GDM1 (cell line): ENCODE measurements at regions not wholly inside any gene's neighbourhood (a gene's known extent, or its start where the extent isn't known, plus 50 kb on each side); places are given as distances from the start of the nearest gene placed in this dataset.
A peak's percentile ranks its signal among the peaks of the same experiment; 100 is the strongest.
"Not testable (repeated sequence)": the region's sequence is repeated elsewhere in the genome, so short reads cannot be mapped to it uniquely, and the experiment has no call there.

Experiments used
- DNase-seq: peaks from one replicate; lab custom pipeline; 2025; lab: John Stamatoyannopoulos, UW

- DNase-seq, result not testable (repeated sequence)
Observed at GRCh38 chr3:30328935-30329334, 277.5 kb upstream of the TGFBR2 start.

DNA sequence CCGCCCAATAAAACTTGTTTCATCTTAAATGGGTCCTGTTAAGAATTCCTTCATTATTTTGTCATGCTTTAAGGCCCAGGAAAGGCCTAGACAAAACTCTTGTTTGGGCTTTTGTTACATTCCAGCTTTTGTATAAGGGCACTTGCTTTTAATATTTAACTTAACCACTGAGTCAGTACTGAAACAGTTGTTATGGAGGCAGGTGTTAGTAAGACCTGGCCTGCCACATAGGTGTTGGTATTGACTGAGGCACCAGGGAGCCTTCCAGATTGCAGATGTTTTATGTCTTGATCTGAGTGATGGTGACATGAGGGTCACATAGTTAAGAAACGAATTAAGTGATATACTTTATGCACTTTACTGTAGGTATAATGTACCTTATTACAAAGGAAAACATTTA is 274.9 kb upstream of the TGFBR2 start:
- DNase-seq, result no peak

GRCh38 chr3:30332196-30333021 is 274.0 kb upstream of the TGFBR2 start:
- no peak for DNase-seq

- no peak for DNase-seq
Observed at GRCh38 chr3:30333143-30333542, 273.3 kb upstream of the TGFBR2 start.

- DNase-seq, result no peak
Observed at GRCh38 chr3:30333903-30334302, 272.5 kb upstream of the TGFBR2 start.

DNA sequence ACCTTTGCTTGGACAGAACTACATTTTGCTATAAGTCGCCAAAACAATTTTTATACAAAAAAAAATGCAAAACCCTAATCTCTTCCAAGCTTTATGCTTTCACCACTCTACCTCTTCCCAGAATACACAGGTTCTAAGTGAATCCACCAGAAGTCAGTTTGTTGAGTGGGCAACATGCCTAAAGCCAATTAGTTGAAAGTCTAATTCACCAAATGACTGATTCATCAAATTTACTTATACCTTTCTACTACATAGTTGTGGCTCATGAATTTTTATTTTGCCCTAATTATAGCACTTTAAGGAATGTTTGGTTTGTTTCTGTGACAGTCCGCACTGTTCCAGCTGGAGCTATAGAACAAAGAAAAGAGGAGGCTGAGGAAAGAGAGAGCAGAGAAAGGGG is 265.9 kb upstream of the TGFBR2 start:
- no peak for DNase-seq

- no peak for DNase-seq
Observed at GRCh38 chr3:30341079-30341478, 265.3 kb upstream of the TGFBR2 start.

GRCh38 chr3:30341851-30342250 is 264.6 kb upstream of the TGFBR2 start:
- DNase-seq, result no peak

GRCh38 chr3:30342318-30343060 is 263.9 kb upstream of the TGFBR2 start:
- DNase-seq, result no peak

DNA sequence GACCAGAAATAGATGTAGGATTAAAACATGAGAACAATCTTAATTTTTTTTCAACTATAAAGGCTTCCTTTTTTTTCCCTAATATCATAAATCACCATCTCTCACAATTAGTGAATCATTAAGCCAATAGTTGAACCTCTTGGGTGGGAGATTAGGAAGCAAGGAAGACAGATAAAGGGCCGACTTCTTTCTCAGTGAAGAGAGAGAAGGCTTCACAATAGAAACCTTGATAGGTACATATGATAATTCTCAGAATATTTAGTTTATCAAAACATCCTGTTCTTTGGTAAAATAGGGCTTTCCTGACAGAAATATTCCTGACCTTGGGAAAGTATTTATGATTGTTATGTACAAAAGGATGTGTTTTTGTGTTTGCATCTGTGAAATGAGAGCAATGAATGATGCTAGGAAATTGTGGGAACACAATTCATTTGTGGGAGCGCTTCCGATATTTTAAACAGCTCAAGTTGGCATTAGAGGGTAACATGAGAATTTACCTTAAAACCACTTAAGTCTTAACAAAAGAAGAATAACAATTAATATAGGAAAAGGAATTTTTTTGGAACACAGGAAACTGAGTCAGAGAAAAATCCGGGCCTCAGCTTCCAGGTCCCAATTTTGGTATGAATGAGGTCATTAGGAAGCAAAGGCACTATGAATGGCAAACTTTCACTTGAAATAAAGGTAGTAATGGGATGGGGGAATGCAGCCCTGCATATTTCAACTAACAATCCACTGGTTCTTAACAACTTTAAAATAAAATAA is 263.2 kb upstream of the TGFBR2 start:
- no peak for DNase-seq

- DNase-seq, result no peak
Observed at GRCh38 chr3:30343861-30344260, 262.5 kb upstream of the TGFBR2 start.

DNA sequence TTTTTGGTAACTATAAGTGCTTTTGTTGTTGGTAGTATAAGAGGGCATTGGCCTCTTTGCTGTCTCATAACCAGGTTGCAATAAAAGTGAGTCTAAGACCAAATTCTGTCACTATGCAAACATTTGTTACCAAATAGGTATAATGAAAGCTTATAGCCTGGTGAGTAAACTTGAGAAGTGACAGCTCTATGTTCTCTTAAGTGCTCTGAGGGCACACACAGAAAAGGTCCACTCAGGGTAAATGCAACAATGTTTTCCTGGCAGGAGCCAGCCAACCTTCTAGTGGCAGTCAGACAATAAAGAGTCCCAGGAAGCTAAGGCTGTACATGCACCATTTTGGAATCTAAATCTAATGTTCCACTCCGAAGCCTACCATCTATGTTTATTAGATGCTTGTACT is 262.1 kb upstream of the TGFBR2 start:
- DNase-seq, result no peak

GRCh38 chr3:30346933-30347320 is 259.5 kb upstream of the TGFBR2 start:
- no peak for DNase-seq

GRCh38 chr3:30347679-30348216 is 258.7 kb upstream of the TGFBR2 start:
- DNase-seq, result peak; percentile 48

- DNase-seq, result no peak
Observed at GRCh38 chr3:30349507-30349906, 256.9 kb upstream of the TGFBR2 start.

GRCh38 chr3:30350011-30350410 is 256.4 kb upstream of the TGFBR2 start:
- no peak for DNase-seq

DNA sequence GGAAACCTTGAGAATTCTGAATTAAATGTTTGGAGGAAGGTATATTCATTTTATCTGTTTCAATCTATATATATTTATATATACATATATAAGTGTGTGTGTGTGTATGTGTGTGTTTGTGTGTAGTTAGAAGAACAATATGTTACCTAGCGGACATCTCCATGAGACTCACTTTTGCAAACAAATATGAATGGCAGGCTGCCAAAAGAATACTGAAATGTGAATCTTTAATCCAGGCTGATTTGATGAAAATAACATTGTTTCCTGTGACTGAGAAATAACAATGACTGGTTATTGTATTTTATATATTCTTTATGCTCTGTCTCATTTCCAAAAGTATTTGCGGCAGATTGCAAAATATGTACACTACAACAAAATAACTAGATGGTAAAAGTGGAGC is 255.5 kb upstream of the TGFBR2 start:
- DNase-seq, result no peak

DNA sequence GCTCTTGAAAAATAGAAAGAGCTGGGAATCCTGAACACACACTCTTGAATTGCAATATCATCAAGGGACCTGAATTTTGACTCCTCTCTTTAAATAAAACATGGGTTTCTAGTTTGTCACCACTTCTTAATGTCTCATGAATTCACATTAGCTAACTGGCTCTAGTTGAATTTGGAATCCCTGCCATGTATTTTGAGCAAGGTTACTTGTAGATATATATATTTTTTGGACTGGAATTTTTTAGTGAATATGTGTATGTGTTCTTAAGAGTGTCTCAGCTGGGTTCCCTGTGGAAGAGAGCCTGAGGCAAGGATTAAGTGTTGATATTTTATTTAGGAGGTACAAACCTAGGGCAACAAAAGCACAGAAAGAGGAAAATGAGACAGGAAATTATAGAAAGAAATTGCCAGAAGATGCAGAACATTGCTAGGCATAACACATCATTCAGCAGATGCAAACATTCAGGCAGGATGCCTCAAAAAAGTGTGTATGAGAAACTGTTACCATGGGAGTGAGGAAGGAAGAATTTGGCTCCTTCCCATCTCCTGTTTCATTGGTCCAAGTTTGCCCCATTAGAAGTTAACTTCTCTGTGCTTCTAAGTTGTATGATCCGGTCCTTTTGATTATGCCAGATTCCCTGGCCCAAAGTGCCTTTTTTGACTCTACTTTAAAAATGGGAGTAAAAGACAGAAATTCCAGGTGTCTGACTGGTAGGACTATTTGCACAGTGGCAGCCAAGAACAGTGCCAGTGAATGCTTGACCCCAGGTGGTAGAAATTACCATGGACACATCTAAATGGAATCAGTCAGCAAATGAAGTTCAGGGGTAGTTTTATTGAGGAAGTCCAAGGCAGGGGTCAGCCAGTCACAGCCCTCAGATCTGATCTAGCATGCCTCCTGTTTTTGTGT is 253.7 kb upstream of the TGFBR2 start:
- DNase-seq, result no peak

- DNase-seq, result peak; percentile 7
Observed at GRCh38 chr3:30353711-30354467, 252.5 kb upstream of the TGFBR2 start.

DNA sequence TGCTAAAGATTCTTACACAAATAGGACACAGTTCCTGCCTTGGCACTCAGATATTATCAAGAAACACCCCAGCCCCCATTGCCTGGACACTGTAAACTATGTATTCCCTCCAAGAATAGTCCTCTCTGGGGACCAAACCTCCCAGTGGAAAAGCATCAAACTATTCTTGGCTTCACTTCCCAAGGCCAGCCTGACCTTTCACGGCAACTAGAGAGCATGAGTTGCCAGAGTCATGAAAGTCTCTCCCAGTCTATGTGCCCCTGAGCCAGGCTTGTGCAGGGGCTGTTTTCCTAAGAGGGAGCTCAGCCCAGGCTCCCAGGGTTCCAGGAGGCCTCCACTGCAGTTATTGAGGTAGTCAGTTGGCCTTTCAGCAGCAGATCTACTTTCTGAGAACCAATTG is 251.9 kb upstream of the TGFBR2 start:
- no peak for DNase-seq

- DNase-seq, result no peak
Observed at GRCh38 chr3:30354972-30355371, 251.4 kb upstream of the TGFBR2 start.
